ENCODE measurements at regions not wholly inside any gene's neighbourhood (a gene's known extent, or its start where the extent isn't known, plus 50 kb on each side); places are given as distances from the start of the nearest gene placed in this dataset.

- TF ChIP-seq CTCF (IDR thresholded peaks at IDR 0.05): no peak
- TF ChIP-seq REST (IDR thresholded peaks at IDR 0.05; ENCODE audit: insufficient read depth in 1 of 2, low read depth in 2 of 2, low read length in 1 of 2): no peak
Observed at GRCh38 chr2:203809991-203810510, 57.5 kb upstream of the CTLA4 start.

All from Panc1 (cell line).